PFSK-1 (cell line): ENCODE measurements at regions not wholly inside any gene's neighbourhood (a gene's known extent, or its start where the extent isn't known, plus 50 kb on each side); places are given as distances from the start of the nearest gene placed in this dataset.

Source experiments
- FOXP2 ChIP-seq: optimal IDR thresholded peaks from 2 replicates; pipeline ENCODE3; 2011; ENCODE audit warnings: borderline replicate concordance, control low read depth, inconsistent platforms; ENCODE audit not compliant: insufficient read depth; ENCODE audit errors: extremely low read length, extremely low read depth
- POLR2AphosphoS5 ChIP-seq: IDR thresholded peaks from 2 replicates; pipeline ENCODE4 v1.6.1; 2012; ENCODE audit warnings: low read depth, mild to moderate bottlenecking, control low read depth, low read length, moderate library complexity
- SIN3A ChIP-seq: IDR thresholded peaks from 2 replicates; pipeline ENCODE4 v1.6.1; 2012; ENCODE audit warnings: mild to moderate bottlenecking, low read length, moderate library complexity, borderline replicate concordance; ENCODE audit not compliant: insufficient read depth
- TAF1 ChIP-seq: IDR thresholded peaks from 2 replicates; pipeline ENCODE4 v1.6.1; 2012; ENCODE audit warnings: low read length, control low read depth, borderline replicate concordance; ENCODE audit not compliant: insufficient read depth
- TF ChIP-seq, protein P1 (sequence below), 2 experiments: IDR thresholded peaks; 2 replicates each; pipeline versions ENCODE4 v1.6.1 to v1.8.0; 2011 to 2012; ENCODE audit warnings: low read depth in 2 of 2, low read length in 2 of 2, control low read depth in 1 of 2, inconsistent platforms in 1 of 2, mild to moderate bottlenecking in 1 of 2, moderate library complexity in 1 of 2; ENCODE audit not compliant: insufficient read depth in 1 of 2

DNA sequence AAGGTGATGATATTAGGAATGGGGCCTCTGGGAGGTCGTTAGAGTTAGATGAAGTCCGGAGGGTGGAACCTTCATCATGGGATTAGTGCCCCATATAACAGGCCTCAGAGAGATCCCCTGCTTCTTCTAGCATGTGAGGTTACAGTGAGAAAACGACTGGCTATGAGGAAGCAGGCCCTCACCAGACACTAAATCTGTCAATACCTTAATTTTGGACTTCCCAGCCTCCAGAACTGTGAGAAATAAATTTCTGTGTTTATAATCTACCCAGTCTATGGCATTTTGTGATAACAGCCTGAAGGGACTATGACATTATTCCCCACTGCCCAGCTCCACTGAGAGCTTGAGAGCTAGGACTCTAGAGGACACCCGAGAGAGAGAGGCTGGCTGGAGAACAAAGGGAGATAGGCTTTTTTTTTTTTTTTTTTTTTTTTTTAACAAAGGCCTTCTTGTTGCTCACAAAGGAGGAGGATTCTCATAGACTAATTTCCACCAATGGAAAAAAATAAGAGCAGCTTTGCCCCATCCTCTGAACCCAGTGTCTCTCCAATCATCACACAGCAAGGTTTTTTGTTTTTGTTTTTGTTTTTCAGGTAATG is 87.8 kb upstream of the EEA1 start:
- TF ChIP-seq FOXP2: no peak
- no peak for TF ChIP-seq POLR2AphosphoS5
- TF ChIP-seq, protein P1, sequence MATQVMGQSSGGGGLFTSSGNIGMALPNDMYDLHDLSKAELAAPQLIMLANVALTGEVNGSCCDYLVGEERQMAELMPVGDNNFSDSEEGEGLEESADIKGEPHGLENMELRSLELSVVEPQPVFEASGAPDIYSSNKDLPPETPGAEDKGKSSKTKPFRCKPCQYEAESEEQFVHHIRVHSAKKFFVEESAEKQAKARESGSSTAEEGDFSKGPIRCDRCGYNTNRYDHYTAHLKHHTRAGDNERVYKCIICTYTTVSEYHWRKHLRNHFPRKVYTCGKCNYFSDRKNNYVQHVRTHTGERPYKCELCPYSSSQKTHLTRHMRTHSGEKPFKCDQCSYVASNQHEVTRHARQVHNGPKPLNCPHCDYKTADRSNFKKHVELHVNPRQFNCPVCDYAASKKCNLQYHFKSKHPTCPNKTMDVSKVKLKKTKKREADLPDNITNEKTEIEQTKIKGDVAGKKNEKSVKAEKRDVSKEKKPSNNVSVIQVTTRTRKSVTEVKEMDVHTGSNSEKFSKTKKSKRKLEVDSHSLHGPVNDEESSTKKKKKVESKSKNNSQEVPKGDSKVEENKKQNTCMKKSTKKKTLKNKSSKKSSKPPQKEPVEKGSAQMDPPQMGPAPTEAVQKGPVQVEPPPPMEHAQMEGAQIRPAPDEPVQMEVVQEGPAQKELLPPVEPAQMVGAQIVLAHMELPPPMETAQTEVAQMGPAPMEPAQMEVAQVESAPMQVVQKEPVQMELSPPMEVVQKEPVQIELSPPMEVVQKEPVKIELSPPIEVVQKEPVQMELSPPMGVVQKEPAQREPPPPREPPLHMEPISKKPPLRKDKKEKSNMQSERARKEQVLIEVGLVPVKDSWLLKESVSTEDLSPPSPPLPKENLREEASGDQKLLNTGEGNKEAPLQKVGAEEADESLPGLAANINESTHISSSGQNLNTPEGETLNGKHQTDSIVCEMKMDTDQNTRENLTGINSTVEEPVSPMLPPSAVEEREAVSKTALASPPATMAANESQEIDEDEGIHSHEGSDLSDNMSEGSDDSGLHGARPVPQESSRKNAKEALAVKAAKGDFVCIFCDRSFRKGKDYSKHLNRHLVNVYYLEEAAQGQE (IDR thresholded peaks at IDR 0.05; ENCODE audit: insufficient read depth in 1 of 2, low read depth in 2 of 2, low read length in 2 of 2): no peak
- no peak for TF ChIP-seq SIN3A
- TF ChIP-seq TAF1: no peak

GRCh38 chr12:93018610-93019009 is 89.5 kb upstream of the EEA1 start:
- TF ChIP-seq TAF1 (no peak), FOXP2 (no peak)
- TF ChIP-seq, protein P1 (IDR thresholded peaks at IDR 0.05; ENCODE audit: insufficient read depth in 1 of 2, low read depth in 2 of 2, low read length in 2 of 2): no peak

DNA sequence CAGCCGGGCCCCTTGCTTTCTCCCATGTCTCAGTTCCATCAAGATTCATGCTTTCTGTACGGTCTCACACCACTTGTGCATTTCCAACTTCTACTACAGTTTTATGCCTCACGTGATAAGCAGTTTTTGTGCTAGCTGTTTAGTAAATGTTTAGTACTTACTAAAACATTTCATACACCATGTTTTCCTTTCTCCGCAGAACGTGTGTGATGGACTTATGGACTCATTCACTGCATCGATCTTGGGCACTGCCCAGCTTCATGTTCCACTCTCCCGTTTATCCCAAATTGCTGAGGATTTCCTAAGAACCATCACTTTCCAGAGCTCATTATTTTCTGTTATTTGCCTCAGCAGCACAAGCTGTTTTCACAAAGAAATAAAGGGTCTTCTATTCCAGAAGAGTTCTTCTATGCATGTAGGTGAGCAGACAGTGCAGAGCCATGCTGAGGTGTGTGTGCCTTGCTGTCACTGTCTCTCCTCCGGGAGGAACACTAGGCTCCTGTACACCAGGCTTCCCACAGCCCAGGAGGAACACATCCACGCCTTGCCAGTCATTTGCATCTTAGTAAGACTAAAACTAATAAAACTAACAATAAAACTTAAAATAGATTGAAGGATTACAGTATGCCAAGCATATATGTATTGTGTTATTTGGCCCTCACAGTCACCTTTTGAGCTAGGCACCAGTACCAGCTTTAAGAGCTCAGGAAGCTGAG is 90.3 kb upstream of the EEA1 start:
- TF ChIP-seq, protein P1 (IDR thresholded peaks at IDR 0.05; ENCODE audit: insufficient read depth in 1 of 2, low read depth in 2 of 2, low read length in 2 of 2): no peak
- no peak for TF ChIP-seq SIN3A
- no peak for TF ChIP-seq POLR2AphosphoS5
- no peak for TF ChIP-seq FOXP2
- no peak for TF ChIP-seq TAF1

DNA sequence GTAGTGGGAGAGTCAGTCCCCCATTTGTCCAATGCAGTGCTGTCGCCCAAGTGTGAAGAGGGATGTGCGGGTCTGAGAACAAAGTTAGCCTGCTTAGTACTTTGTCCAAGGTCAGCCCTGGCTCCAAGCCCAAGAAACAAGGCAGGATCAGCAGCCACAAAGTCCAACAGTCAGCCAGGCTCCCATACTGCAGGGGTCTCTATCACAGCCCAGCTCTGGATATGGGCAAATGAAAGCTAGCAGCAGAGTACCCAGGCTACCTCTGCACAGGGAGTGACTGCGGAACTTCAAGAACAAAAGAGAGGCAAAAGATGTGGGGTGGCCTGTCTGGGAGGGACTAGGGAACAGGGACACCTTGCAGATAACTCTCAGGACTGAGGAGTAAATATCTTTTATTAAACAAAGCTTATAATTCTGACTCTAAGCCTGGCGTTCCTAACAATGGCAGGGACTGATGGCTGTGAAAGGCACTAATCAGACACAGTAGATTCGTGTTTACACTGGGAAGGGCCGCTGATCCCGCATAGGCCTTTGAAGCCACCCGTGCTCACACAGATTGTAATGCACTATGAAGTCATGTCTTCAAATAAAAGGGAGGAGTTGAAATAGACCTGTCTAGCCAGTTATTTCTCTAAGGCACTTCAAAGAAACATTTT is 91.0 kb upstream of the EEA1 start:
- no peak for TF ChIP-seq FOXP2
- no peak for TF ChIP-seq TAF1
- no peak for TF ChIP-seq SIN3A
- TF ChIP-seq, protein P1 (IDR thresholded peaks at IDR 0.05; ENCODE audit: insufficient read depth in 1 of 2, low read depth in 2 of 2, low read length in 2 of 2): no peak
- no peak for TF ChIP-seq POLR2AphosphoS5
